ENCODE measurements at regions not wholly inside any gene's neighbourhood (a gene's known extent, or its start where the extent isn't known, plus 50 kb on each side); places are given as distances from the start of the nearest gene placed in this dataset.

GRCh38 chr5:173704615-173705511 lies 88.4 kb upstream of the BOD1 start:
- TF ChIP-seq CTCF (conservative IDR thresholded peaks at IDR 0.05) (no peak), ZFX (IDR thresholded peaks at IDR 0.05) (no peak)

Measured in C4-2B (cell line).